HG03108 (cell line): ENCODE measurements at regions not wholly inside any gene's neighbourhood (a gene's known extent, or its start where the extent isn't known, plus 50 kb on each side); places are given as distances from the start of the nearest gene placed in this dataset.

Experiments
- ATAC-seq: cut with Tn5 transposase; IDR thresholded peaks from one replicate; pipeline ENCODE4 v1.9.1; 2021; ENCODE audit warnings: moderate library complexity; ENCODE audit not compliant: unreplicated experiment

DNA sequence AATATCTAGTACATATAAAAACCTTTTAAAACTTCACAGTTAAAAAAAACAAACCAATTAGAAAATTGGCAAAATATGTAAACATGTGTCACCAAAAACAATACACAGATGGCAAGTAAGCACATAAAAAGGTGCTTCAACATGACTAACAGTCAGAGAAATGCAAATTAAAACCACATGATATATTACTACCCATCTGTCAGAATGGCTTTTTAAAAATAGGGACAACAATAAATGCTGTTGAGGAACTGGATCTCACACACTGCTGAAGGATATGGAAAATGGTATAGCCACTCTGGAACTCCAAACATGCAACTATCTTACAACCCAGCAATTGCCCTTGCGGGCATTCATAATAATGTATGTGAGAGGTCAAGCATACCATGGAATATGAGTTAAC lies 1153.6 kb downstream of the FLRT2 start:
- ATAC-seq, result no peak

GRCh38 chr14:86675059-86675458 lies 1145.1 kb downstream of the FLRT2 start:
- no peak for ATAC-seq

GRCh38 chr14:86673523-86673969 lies 1143.6 kb downstream of the FLRT2 start:
- ATAC-seq, result no peak

DNA sequence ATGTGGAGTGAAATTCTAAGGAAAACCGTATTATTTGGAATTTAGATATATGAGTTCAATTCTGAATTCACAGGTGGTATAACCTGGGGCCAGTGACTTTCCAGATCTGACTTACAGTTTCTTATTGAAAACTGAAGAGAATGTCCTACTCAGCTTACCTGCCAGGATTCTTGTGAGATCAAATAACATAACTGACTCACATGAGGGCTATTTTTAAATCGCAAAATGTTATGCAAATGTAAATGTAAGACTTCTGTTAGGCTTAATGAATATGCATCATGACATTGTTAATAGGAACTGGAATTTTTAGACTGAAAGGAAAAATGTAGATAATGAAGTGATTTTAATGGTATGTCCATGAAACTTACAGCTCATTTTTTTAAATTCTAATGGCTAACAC lies 1142.1 kb downstream of the FLRT2 start:
- no peak for ATAC-seq

- no peak for ATAC-seq
Measured at GRCh38 chr14:86665975-86666374, 1136.0 kb downstream of the FLRT2 start.

DNA sequence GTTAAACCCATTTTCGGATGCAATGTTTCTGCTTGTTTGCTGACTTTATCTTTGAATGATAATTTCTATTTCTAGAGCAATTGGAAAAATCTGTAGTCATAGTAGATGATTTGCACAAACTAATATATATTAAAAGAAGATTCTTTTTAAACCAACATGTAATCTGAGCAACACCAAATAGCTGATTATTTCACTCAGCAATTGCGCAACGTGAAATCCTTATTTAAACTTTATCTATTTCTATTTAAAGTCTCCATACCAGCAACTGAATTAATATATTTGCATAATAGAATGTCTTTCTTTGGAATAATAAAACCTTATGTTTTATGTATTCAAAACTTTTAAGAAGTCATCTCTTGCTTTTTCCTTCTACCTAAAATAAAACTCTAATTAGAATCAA lies 1132.4 kb downstream of the FLRT2 start:
- ATAC-seq, result no peak

GRCh38 chr14:86654558-86655184 lies 1124.7 kb downstream of the FLRT2 start:
- ATAC-seq, result no peak

DNA sequence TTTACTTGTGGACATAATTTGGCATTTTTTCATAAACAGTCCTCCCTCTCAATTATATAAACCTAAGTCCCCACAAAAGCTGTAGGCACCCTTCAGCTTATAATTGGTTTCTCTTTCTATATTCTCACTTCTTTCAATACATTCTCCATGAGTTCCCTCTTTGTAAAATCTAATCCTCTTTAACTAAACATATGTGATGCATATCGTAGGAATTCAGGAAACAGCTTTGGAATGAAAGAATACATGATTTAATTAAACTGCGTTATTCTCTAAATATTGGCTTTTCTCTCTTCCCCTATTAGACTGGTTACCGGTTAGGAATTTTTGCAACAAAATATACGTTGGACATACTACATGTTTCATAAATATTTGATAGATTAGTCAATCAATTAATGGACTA lies 1122.6 kb downstream of the FLRT2 start:
- no peak for ATAC-seq

DNA sequence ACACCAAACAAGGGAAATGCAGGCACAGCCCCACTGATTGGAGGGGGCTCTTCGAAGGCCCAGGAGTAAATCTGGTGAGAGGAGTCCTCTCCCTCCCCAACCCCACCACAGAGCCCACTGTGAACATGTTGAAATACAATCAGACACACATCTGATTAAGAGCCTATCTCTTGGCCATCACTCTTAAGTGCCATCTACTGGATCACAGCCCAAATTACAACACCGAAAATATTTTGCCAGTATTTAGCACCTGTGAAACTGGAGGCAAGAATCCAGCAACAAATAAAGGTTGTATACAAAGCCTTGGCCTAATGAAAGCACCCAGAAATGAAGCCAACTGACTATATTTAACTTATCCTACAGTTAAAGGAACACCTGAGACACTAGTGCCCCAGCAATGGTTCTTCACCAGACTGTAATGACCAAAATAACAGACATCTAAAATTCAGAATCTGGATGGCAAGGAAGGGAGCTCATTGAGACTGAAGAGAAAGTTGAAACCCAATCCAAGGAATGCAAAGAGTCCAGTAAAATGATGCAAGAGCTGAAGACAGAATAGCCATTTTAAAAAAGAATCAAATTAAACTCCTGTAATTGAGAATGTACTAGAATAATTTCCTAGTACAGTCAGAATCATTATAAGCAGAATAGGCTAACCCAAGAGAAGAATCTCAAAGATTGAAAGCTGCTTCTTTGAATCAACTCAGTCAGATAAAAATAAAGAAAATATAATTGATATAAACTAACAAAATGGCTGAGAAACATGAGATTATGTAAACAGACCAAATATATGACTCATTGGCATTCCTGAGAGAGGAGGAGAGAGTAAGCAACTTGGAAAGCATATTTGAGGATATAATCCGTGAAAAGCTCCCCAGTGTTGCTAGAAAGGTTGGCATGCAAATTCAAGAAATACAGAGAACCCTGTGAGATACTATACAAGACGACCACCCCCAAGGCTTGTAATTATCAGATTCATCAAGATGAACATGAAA lies 1117.0 kb downstream of the FLRT2 start:
- ATAC-seq, result no peak

GRCh38 chr14:86646125-86646524 lies 1116.2 kb downstream of the FLRT2 start:
- ATAC-seq, result no peak

GRCh38 chr14:86641310-86641709 lies 1111.4 kb downstream of the FLRT2 start:
- no peak for ATAC-seq

GRCh38 chr14:86640288-86640687 lies 1110.3 kb downstream of the FLRT2 start:
- ATAC-seq, result no peak

GRCh38 chr14:86639666-86640065 lies 1109.7 kb downstream of the FLRT2 start:
- no peak for ATAC-seq

DNA sequence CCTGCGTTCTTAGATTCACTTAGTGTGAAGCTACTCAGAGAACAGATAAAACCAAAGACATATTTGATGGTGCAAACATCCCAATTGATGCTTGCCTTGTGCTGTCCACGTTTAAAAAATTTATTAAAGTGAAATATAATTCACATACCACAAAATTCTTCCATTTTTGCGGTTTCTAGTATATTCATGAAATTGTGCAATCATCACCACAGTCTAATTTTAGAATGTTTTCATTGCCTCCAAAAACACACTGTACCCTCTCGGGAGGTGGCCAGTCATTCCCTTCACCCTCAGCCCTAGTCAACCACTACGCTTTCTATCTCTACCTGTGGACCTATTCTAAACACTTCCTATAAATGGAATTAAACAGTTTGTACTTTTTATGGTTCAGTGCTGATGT lies 1109.2 kb downstream of the FLRT2 start:
- no peak for ATAC-seq

DNA sequence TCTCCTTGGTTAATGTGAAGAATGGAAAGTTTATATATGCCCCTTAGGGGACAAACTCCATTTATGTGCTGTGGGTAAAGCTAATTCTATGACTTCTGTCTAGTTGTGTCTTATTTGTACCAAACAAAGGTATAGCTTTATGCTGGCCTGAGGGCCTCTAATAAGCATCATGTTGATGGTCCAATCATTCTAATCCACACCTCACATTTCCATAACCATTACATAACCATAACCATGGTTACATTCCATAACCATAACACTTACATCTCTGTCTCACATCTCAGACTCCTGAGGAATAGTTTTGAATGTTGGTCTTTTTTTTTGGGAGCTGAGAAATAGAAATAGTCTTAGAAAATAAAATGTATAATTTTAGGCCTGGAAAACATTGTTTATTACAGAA lies 1097.1 kb downstream of the FLRT2 start:
- ATAC-seq, result no peak

GRCh38 chr14:86626530-86626929 lies 1096.6 kb downstream of the FLRT2 start:
- ATAC-seq, result no peak

DNA sequence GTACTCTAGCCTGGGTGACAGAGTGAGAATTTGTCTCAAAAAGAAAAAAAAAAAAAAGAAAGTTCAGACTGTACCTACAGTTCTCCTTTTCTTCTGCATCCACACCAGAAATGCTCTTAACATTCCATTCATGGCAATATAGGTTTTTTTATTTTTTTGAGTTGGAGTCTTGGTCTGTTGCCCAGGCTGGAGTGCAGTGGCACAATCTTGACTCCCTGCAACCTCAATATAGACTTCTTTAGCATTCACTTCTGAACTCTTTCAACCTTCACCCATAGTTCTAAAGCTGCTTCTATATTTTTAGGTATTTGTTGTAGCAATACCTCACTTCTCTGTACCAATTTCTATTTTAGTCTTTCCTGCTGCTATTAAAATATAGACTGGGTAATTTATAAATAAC lies 1095.7 kb downstream of the FLRT2 start:
- no peak for ATAC-seq

- no peak for ATAC-seq
Measured at GRCh38 chr14:86619726-86620125, 1089.8 kb downstream of the FLRT2 start.

DNA sequence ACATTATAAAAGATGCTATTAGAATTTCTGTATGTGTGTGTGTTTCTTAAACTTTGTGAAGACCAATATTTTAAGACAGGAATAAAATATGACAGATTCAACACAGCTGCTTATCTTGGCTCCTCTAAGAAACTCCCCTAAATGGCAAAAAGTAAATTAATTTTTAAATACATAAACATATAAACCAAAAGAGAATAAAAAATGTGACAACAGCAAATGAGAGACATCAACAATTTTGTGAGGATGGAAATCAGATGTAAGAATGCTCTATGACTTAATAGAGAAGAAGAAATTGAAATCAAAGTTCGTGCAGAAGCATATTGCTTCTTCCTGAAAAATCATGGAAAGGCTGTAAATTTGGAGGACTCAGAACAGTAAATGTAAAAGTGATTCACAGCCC lies 1083.8 kb downstream of the FLRT2 start:
- ATAC-seq, result no peak

DNA sequence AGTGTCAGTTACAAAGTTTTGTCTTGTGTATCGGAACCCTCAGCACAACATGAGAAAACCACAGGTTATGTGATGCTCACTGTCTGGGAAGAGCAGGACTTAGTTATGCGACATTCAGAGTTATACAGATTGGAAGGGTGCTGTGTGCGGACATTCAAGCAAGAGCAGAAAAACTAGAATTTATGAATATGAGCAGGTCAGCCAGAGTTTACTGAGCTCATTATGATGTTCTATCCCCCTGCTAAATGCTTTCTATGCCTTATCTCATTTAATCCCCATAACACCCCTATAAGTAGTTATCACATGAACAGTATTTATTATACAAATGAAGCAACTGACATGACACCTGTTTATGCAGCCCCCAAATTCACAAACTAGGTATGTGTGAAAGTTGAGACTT lies 1083.2 kb downstream of the FLRT2 start:
- no peak for ATAC-seq

- ATAC-seq, result no peak
Measured at GRCh38 chr14:86604561-86604960, 1074.6 kb downstream of the FLRT2 start.

GRCh38 chr14:86602263-86602662 lies 1072.3 kb downstream of the FLRT2 start:
- no peak for ATAC-seq
